ENCODE measurements at regions not wholly inside any gene's neighbourhood (a gene's known extent, or its start where the extent isn't known, plus 50 kb on each side); places are given as distances from the start of the nearest gene placed in this dataset.

DNA sequence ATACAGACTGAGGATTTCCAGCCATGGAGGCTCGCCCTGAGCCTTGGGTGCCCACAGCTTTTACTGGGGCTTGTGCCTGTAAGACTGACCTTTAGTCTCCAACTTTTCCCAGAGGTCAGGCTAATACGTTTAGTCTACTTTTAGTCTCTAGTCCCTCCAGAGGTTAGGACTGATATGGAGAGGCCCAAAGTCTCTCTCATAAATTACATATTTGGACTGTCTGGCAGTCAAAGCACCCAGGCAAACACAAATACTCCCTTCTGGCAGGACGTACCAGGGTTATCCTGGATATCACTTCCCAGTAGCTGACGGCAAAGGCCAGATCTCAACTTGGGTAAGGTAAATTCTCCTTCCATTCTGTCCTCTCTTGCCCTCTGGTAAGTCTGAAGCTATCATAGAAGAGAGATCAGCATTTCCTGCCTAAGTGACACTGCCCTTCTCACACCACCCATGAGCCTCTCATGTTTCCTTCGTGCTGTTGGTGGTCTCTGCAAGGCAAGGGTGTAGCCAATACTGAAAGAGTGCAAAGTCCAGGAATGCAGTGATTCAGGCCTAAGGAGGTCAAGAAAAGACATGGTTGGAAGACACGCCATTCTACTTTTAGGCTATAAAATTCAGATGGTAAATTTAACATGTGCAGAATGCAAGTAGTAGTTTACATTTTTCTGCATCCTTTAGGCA, 69.3 kb upstream of the NEDD4L start:
- TF ChIP-seq, protein P1, sequence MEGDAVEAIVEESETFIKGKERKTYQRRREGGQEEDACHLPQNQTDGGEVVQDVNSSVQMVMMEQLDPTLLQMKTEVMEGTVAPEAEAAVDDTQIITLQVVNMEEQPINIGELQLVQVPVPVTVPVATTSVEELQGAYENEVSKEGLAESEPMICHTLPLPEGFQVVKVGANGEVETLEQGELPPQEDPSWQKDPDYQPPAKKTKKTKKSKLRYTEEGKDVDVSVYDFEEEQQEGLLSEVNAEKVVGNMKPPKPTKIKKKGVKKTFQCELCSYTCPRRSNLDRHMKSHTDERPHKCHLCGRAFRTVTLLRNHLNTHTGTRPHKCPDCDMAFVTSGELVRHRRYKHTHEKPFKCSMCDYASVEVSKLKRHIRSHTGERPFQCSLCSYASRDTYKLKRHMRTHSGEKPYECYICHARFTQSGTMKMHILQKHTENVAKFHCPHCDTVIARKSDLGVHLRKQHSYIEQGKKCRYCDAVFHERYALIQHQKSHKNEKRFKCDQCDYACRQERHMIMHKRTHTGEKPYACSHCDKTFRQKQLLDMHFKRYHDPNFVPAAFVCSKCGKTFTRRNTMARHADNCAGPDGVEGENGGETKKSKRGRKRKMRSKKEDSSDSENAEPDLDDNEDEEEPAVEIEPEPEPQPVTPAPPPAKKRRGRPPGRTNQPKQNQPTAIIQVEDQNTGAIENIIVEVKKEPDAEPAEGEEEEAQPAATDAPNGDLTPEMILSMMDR (IDR thresholded peaks at IDR 0.05): no peak
- Histone ChIP-seq H3K27me3 (ENCODE audit: low read depth) (no peaks in the 10 kb centered on the region), H3K27ac (no peak overlapping the region), H3K9me3 (no peaks in the 10 kb centered on the region), H3K36me3 (no peaks in the 10 kb centered on the region), H3K4me1 (peaks cover 20% of the 10 kb centered on the region), H3K4me3 (no peak overlapping the region)
- no peak for DNase-seq
- no peak for ATAC-seq
- intact Hi-C loops (cut with DNase I): no loop called here

DNA sequence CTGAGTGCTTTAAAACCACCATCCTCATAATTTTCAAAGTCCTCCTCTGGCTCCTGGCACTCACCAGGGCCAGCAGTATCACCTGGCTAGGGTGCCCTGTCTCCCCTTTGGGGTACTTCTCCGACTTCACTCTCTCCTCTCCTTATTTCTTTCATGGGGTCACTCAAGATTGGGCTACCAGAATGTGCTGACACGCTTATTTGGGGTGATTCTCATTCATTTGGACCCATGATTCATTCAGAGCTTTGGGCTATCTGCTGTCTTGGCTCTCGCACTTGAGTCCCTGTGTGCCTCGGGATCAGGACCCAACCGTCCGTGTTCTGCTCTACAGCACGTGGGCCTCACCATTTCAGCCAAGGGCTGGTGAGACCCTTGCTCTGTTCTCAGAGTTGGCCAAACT, 70.1 kb upstream of the NEDD4L start:
- Histone ChIP-seq H3K27me3 (ENCODE audit: low read depth) (no peaks in the 10 kb centered on the region), H3K36me3 (no peaks in the 10 kb centered on the region), H3K9me3 (no peaks in the 10 kb centered on the region), H3K4me3 (no peak overlapping the region), H3K27ac (no peak overlapping the region), H3K4me1 (peaks cover 20% of the 10 kb centered on the region)
- intact Hi-C loops (cut with DNase I): no loop called here
- DNase-seq (no peak), ATAC-seq (no peak)
- TF ChIP-seq, protein P1 (IDR thresholded peaks at IDR 0.05): no peak

DNA sequence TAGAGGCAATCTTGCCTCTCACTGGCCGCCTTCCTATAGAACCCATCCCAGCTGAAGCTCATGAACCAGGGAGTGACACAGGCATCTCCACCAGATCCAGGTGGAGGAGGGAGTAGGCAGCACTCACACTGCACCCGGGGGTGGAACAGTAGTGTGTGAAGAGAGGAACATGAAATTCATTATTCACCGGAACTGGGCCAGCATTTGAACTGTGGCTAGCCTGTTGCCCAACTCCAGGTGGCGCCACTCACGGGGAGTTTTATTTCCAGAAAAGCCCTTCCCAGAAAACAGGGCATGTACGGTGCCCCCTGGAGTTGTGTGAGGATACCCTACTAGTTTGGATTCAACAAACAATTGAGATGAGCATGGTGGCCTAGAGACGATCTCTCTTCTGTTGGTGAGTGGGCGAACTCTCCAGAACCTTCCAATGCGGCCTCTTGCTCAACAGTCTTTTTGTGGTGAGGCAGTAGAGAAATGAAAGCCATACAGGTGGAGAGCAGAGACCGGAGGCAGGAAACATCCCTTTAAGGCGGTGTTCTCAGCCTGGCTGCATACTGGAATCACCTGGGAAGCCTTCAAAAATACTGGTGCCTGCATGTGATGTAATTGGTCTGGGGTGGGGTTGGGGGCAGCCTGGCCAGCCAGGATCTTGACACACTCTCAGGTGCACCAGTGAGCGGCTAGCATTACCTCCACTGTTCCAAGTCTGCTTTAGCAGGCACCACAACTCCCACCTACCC, 73.5 kb upstream of the NEDD4L start:
- no peaks in the 10 kb centered on the region for H3K27me3 ChIP-seq (ENCODE audit: low read depth)
- H3K36me3 ChIP-seq: no peaks in the 10 kb centered on the region
- peaks cover 4% of the 10 kb centered on the region for H3K4me1 ChIP-seq
- TF ChIP-seq, protein P1 (IDR thresholded peaks at IDR 0.05): peak; percentile 18
- ATAC-seq (no peak), DNase-seq (no peak)
- intact Hi-C loops (cut with DNase I): no loop called here
- H3K9me3 ChIP-seq: no peaks in the 10 kb centered on the region
- no peak overlapping the region for H3K27ac ChIP-seq
- H3K4me3 ChIP-seq: no peak overlapping the region

DNA sequence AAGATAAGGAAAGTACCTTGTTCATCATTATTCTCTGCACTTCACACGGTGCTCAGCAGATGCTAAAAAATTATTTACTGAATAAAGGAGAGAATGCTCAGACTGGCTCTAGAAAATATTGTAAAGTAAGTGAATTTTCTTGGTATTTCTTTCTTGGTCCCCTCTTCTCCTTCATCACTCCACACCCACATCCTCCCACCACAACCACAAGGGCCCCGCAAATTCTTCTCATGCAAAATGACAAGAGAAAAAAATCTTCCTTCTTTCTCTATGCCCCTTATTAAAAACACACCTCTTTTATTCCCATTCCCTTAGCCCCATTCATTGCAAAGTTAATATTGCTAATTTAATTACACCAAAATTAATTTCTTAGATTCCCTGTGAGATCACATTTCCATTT, 74.2 kb upstream of the NEDD4L start:
- Histone ChIP-seq H3K9me3 (no peaks in the 10 kb centered on the region), H3K27ac (no peak overlapping the region), H3K36me3 (no peaks in the 10 kb centered on the region), H3K4me3 (no peak overlapping the region), H3K4me1 (no peaks in the 10 kb centered on the region), H3K27me3 (ENCODE audit: low read depth) (no peaks in the 10 kb centered on the region)
- intact Hi-C loops (cut with DNase I): no loop called here
- DNase-seq: no peak
- no peak for ATAC-seq
- TF ChIP-seq, protein P1 (IDR thresholded peaks at IDR 0.05): no peak

DNA sequence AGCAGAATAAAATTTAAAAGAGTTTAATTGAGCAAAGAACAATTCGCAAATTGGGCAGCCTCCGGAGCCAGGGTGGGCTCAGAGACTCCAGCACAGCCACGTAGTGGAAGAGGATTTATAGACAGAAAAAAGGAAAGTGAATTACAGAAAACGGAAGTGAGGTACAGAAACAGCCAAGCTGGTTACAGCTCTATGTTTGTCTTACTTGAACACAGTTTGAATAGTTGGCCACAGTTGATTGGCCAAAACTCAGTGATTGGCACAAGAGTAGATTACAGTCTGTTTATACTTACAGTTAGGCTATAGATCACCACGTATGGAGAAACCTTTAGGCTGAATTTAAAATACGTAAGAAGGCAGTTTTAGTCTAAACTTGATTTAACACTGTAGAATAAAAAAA, 78.8 kb upstream of the NEDD4L start:
- no peak overlapping the region for H3K4me3 ChIP-seq
- DNase-seq (no peak), ATAC-seq (no peak)
- no peak overlapping the region for H3K27ac ChIP-seq
- H3K4me1 ChIP-seq: no peaks in the 10 kb centered on the region
- intact Hi-C loops (cut with DNase I): no loop called here
- no peaks in the 10 kb centered on the region for H3K36me3 ChIP-seq
- no peaks in the 10 kb centered on the region for H3K27me3 ChIP-seq (ENCODE audit: low read depth)
- TF ChIP-seq, protein P1 (IDR thresholded peaks at IDR 0.05): no peak
- no peaks in the 10 kb centered on the region for H3K9me3 ChIP-seq
